LHCN-M2 (cell line): ENCODE measurements at regions not wholly inside any gene's neighbourhood (a gene's known extent, or its start where the extent isn't known, plus 50 kb on each side); places are given as distances from the start of the nearest gene placed in this dataset.
"Not testable (repeated sequence)": the region's sequence is repeated elsewhere in the genome, so short reads cannot be mapped to it uniquely, and the experiment has no call there.

Experiments
- DNase-seq: peaks from one replicate; pipeline ENCODE4 v3.0.0-alpha.2; 2012; ENCODE audit warnings: low read depth

GRCh38 chr1:80534606-80535360 lies 1266.0 kb upstream of the ADGRL2 start:
- DNase-seq = peak; percentile 55

GRCh38 chr1:80533775-80534334 lies 1266.9 kb upstream of the ADGRL2 start:
- no peak for DNase-seq

DNA sequence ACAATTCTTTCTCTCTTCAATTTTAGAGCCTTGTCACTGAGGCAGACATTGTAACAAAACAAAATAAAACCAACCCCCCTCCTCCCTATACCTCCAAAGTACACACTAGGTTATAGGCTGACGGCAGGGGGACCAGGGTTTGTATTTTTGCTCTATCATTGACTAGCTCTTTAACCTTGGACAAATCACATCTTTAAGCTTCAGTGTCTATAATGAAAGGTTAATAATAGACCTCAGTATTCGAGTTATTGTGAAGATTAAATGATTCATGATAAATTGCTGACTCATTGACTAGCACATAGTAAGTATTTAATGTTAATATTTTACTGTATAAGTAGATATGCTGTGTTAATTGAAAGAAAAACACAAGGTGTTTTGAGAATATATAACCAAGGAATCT lies 1267.6 kb upstream of the ADGRL2 start:
- no peak for DNase-seq

DNA sequence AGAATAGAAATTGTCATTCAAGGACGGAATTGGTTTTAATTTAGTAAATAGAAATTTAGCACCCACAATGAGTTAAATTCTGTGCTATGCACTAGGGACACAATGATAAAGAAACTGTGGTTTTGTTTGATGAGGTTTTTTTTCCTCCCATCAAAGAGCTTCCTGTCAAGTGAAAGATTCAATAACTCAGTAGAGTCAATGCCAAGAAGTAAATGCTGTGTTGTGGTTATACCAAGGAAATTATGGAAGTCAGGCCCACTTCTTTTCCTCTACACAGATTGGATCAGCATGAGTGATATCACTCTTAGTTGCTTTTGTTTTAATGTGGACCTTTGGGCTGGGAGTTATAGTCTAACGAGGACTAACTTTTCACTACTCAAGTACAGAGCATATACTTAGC lies 1269.6 kb upstream of the ADGRL2 start:
- DNase-seq = no peak

GRCh38 chr1:80529546-80529945 lies 1271.2 kb upstream of the ADGRL2 start:
- DNase-seq = no peak

GRCh38 chr1:80523861-80524260 lies 1276.9 kb upstream of the ADGRL2 start:
- no peak for DNase-seq

- not testable (repeated sequence) for DNase-seq
Measured at GRCh38 chr1:80523071-80523470, 1277.7 kb upstream of the ADGRL2 start.

GRCh38 chr1:80520949-80521348 lies 1279.8 kb upstream of the ADGRL2 start:
- no peak for DNase-seq

GRCh38 chr1:80517062-80517461 lies 1283.7 kb upstream of the ADGRL2 start:
- DNase-seq = no peak

DNA sequence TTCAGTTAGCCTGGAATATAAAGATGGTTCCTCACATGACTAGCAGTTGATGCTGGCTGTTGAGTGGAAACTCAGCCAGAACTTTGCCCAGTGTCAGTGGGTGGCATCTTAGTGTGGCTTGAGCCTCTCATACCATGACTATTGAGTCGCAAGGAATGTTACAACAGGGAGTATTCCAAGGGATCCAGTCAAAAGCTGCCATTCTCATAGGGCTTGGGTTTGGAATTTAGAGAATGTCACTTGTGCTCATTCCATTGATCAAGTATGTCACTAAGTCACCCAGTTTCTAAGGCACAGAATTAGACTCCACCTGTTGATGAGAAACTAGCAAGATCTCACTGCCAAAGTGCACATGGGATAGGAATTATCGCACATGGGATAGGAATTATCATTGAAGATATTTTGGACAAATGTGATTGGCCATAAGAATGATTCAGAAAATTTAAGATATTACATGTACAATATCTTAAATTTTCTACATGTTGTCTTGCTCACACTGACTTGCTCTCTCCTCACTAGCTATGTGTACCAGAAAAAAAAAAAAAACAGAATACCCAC lies 1290.7 kb upstream of the ADGRL2 start:
- DNase-seq = peak; percentile 5

DNA sequence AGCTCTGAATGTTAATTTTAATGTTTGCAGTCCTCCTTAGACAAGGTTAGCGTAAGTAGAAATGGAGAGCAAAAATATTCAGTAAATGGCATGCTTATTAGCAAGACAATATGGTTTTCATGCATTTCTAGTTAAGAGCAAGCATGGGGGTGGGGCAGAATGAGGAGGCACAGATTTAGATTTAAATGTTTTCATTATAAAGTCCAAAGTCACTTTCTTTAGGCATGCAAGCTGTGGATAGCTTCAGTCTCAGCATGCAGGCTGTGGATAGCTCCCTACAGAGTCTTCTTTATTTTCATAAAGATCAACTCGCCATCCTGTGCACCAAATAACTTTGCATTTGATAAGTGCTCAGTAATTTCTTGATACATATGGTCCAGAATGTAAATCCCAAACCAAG lies 1294.5 kb upstream of the ADGRL2 start:
- DNase-seq = no peak

DNA sequence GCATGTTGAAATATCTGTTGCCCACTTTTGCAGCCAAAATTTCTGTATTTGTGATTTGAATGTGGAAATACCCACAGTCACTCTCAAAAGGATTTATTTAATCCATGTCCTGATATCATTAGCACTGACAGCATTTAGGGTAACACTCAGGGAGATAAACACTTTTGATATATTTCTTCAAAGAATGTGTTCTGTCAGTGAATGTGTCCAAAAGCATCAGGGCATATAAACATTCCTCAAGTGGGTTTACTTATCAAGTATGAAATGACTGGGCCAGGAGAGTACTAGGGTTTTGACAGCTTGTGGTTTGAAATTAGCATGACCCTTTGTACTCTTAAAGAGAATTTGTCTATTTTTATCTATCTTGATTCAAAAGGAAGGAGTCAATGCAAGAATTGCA lies 1302.1 kb upstream of the ADGRL2 start:
- peak; percentile 23 for DNase-seq

GRCh38 chr1:80495806-80496205 lies 1304.9 kb upstream of the ADGRL2 start:
- DNase-seq = no peak

- no peak for DNase-seq
Measured at GRCh38 chr1:80472145-80472544, 1328.6 kb upstream of the ADGRL2 start.

- DNase-seq = no peak
Measured at GRCh38 chr1:80468356-80468755, 1332.4 kb upstream of the ADGRL2 start.

GRCh38 chr1:80462006-80462405 lies 1338.7 kb upstream of the ADGRL2 start:
- DNase-seq = no peak

DNA sequence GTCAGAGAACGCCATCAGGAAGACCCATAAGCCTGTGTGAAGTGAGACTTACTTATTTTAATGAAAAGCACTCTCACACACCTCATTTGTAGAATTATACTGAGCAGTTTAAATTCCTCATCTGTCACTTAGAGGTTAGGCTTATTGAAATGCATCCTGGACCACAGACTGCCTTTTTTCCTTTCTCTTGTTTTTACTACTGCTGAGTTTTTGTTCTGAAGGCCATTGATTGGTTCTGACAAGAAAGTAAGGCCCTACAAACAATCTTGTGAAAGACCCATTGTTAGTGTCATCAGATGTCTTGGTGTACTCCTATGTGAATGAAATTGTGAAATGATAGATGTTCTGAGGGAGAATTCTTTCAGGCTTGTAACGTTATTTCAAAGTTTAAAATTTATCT lies 1343.3 kb upstream of the ADGRL2 start:
- DNase-seq = peak; percentile 24

DNA sequence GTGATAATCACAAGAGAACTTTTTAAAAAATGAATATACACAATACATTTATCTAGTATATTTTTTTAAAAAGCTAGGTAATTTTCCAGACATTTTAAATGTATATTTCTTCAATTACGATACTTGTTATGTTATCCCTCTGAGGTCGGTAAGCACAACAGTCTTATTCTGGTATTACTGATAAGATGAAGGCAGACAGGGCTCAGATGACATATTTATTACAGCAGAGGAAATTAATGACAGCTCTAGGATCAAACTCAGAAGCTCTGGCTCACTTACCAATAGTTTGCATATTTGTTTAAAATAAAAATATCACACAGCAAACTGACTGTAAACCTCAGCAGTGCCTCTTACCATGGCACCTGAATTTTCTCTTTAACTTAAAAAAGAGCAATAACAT lies 1347.0 kb upstream of the ADGRL2 start:
- no peak for DNase-seq

DNA sequence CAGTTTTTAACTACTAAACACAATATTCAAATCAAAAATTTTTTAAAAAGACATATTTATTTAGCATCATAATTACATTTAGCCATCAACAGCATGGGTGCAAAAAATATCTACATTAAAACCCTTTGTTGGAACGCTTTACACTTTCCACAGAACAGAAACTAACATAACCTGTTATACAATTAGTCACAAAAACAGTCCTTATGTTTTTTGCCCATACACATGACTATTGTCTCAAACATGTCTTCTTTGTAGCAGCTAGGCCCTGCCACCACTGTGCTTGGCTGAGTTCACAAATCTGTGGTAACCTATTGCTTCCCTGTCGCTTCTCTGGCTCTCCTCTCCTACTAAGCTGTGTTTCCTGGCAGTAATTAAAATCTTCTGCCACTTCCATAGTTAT lies 1350.0 kb upstream of the ADGRL2 start:
- DNase-seq = no peak

GRCh38 chr1:80448081-80448480 lies 1352.7 kb upstream of the ADGRL2 start:
- DNase-seq = no peak

DNA sequence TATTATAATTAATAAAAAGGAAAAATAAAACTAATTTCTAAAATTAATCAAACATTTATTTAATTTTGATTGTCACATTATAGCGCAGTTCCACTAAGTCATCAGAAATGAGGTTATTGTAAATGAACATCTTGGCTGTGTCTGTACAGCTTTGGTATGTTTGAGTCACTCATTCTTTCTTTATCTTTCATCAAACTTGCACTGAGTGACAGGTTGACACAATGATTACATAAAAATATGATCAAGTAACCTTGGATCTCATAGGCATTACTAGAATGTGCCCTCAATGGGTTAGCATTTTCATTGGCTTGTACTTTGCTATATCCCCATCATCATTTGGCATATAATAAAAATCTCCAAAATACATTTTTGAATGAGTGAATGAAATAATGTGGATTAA lies 1353.2 kb upstream of the ADGRL2 start:
- DNase-seq = no peak

- DNase-seq = peak; percentile 84
Measured at GRCh38 chr1:80445033-80445432, 1355.7 kb upstream of the ADGRL2 start.

DNA sequence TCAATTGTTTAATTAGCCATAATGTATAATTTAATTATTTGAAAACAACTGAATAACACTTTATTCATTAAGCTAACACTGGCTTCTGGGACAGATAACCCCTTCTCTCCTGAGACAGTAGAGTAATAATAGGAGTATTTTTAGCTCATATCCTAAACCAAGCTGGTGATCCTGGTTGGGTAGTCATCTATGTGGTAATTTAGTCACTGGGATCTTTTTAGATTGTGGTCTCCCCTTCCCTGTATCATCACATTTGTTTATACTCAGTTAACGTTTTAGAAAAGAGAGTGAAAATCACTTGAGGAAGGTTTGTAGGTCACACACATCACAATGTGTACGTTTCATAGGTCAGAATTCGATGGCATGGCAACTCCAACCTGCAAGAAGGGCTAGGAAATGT lies 1356.6 kb upstream of the ADGRL2 start:
- DNase-seq = peak; percentile 78
